ENCODE measurements at regions not wholly inside any gene's neighbourhood (a gene's known extent, or its start where the extent isn't known, plus 50 kb on each side); places are given as distances from the start of the nearest gene placed in this dataset.

GRCh38 chr14:41087056-41087455, 519.6 kb upstream of the LRFN5 start:
- no peak for DNase-seq (ENCODE audit: low read depth)
- TF ChIP-seq, protein P1, sequence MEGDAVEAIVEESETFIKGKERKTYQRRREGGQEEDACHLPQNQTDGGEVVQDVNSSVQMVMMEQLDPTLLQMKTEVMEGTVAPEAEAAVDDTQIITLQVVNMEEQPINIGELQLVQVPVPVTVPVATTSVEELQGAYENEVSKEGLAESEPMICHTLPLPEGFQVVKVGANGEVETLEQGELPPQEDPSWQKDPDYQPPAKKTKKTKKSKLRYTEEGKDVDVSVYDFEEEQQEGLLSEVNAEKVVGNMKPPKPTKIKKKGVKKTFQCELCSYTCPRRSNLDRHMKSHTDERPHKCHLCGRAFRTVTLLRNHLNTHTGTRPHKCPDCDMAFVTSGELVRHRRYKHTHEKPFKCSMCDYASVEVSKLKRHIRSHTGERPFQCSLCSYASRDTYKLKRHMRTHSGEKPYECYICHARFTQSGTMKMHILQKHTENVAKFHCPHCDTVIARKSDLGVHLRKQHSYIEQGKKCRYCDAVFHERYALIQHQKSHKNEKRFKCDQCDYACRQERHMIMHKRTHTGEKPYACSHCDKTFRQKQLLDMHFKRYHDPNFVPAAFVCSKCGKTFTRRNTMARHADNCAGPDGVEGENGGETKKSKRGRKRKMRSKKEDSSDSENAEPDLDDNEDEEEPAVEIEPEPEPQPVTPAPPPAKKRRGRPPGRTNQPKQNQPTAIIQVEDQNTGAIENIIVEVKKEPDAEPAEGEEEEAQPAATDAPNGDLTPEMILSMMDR (conservative IDR thresholded peaks at IDR 0.05; ENCODE audit: low read depth, low read length), result no peak
- no peak overlapping the region for H3K4me3 ChIP-seq (ENCODE audit: low read length)

DNA sequence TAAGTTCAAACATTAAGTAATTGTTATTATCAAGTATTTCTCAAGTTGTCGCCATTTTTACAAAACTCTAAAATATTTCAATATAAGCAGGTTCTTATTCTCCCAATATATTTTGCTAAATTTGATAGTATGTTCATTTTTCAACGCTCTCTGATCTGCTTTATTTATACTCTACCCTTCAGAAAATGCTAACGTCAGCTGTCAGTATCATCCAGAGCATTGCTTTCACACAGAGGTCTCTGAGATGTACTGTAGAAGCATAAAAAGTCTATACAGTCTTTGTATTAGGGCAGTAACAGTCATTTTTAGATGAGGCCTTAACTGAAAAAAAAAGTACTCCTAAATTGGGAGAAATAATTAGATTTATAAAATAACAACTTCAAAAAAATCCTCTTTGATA, 533.1 kb upstream of the LRFN5 start:
- no peak overlapping the region for H3K4me3 ChIP-seq (ENCODE audit: low read length)
- TF ChIP-seq, protein P1 (conservative IDR thresholded peaks at IDR 0.05; ENCODE audit: low read depth, low read length), result no peak
- no peak for DNase-seq (ENCODE audit: low read depth)

DNA sequence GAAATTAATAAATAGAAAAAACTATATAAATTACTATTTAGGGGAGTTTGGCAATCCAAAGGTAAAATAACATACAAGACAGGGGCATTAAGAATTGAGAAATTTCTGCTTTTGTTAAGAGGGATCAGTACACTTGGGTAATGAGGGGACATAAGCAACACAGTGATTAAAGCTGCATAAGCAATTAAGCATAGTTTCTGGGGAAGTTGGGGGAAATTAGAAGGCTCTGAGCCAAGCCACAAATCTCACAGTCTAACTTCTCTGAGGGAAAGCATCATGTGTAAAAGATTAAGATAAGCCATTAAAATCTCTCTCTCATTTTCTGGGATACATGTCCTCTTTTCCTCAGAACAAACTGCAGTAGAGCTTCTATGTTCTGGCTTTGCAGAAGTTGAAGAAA, 533.9 kb upstream of the LRFN5 start:
- DNase-seq (ENCODE audit: low read depth), result peak; percentile 96
- peak overlapping the region; percentile 5 for H3K4me3 ChIP-seq (ENCODE audit: low read length)
- TF ChIP-seq, protein P1 (conservative IDR thresholded peaks at IDR 0.05; ENCODE audit: low read depth, low read length), result no peak

- H3K4me3 ChIP-seq (ENCODE audit: low read length), result no peak overlapping the region
- TF ChIP-seq, protein P1 (conservative IDR thresholded peaks at IDR 0.05; ENCODE audit: low read depth, low read length), result no peak
- DNase-seq (ENCODE audit: low read depth), result peak; percentile 90
Observed at GRCh38 chr14:41071351-41071750, 535.3 kb upstream of the LRFN5 start.

- no peak overlapping the region for H3K4me3 ChIP-seq (ENCODE audit: low read length)
- TF ChIP-seq, protein P1 (conservative IDR thresholded peaks at IDR 0.05; ENCODE audit: low read depth, low read length), result no peak
- DNase-seq (ENCODE audit: low read depth), result no peak
Observed at GRCh38 chr14:41062826-41063225, 543.9 kb upstream of the LRFN5 start.

DNA sequence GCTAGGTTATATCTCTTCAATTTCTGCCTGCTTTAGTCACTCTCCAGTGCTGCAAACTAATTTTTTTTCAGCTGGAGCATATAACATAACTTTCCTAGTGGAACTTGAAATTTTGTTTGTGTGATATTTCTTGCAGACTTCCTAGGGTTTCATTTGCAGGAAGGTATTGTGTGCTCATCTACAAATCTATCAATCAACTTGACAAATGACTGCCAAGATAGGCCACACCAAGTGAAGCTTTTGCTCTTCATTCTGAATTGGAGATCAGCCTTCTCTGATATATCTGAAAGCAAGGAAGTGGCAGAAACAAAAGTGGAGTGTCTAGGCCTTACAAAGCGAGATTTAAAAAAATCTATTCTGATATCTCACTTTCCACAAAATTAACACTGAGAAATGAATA, 551.1 kb upstream of the LRFN5 start:
- TF ChIP-seq, protein P1 (conservative IDR thresholded peaks at IDR 0.05; ENCODE audit: low read depth, low read length), result no peak
- no peak overlapping the region for H3K4me3 ChIP-seq (ENCODE audit: low read length)
- no peak for DNase-seq (ENCODE audit: low read depth)

DNA sequence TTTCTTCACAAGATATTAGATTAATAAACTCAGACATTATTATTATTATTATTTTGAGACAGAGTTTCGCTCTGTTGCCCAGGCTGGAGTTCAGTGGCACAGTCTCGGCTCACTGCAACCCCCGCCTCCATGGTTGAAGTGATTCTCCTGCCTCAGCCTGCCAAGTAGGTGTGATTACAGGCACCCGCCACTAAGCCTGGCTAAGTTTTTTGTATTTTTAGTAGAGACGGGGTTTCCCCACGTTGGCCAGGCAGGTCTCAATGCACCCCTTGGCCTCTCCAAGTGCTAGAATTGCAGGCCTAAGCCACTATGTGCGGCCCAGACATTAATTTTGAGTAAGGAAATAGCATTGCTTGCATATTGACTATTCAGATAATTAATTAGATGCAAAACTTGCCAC, 554.9 kb upstream of the LRFN5 start:
- TF ChIP-seq, protein P1 (conservative IDR thresholded peaks at IDR 0.05; ENCODE audit: low read depth, low read length), result no peak

More for the DNA sequence above, 554.9 kb upstream of the LRFN5 start:
- no peak overlapping the region for H3K4me3 ChIP-seq (ENCODE audit: low read length)
- DNase-seq (ENCODE audit: low read depth), result no peak
